ENCODE measurements at regions not wholly inside any gene's neighbourhood (a gene's known extent, or its start where the extent isn't known, plus 50 kb on each side); places are given as distances from the start of the nearest gene placed in this dataset.
"Not testable (repeated sequence)": the region's sequence is repeated elsewhere in the genome, so short reads cannot be mapped to it uniquely, and the experiment has no call there.

DNA sequence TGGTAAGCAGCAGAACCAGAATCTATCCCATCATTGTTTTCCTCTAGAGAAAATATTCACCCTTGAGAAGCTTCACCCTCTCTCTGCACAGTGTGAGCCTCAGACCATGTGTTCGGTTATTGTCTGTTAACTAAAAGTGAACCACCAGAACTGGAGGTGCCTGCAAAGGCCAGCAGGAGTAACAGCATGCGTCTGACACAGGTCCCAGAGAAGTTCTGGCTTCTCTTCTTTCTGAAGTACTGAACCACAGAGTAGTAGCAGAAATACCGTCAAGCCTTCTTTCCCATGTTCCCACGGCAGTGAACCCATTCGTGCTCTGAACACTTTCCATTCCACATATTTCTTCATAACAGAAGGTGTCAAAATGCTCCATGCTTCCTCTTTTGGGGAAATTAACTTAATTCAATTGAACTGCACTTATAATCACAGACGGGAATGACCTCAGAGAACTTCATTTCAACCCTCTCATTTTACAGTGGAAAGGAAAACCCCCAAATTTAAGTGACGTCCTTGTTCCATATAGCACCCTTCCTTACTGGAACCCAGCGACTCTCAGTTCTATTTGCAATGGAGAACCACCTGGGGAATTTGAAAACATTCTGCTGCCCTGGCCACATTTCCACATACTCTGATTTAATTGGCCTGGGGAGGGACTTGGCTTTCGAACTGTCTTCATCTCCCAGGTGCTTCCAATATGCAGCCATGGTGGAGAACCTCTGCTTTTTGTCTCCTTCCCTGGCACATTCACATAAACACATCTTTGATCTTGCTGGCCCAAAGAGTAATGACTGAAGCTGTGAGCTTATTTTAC lies 519.1 kb downstream of the RNF144A start:
- no peak for DNase-seq

DNA sequence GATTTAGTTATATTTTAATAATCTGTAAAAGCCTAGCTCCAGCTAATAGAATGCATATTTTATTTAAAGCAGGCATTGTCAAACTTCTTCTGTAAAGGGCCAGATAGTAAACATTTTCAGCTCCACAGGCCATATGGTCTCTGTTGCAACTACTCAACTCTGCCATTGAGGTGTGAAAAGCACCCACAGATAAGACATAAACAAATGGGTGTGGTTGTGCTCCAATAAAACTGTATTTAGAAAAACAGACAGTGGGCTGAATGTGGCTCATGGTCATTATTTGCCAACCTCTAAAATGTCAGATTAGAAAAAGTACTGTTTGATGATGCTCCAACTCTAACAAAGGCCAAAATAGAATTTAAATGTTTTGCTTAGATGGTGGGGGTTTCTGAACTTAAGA lies 519.9 kb downstream of the RNF144A start:
- DNase-seq: no peak

DNA sequence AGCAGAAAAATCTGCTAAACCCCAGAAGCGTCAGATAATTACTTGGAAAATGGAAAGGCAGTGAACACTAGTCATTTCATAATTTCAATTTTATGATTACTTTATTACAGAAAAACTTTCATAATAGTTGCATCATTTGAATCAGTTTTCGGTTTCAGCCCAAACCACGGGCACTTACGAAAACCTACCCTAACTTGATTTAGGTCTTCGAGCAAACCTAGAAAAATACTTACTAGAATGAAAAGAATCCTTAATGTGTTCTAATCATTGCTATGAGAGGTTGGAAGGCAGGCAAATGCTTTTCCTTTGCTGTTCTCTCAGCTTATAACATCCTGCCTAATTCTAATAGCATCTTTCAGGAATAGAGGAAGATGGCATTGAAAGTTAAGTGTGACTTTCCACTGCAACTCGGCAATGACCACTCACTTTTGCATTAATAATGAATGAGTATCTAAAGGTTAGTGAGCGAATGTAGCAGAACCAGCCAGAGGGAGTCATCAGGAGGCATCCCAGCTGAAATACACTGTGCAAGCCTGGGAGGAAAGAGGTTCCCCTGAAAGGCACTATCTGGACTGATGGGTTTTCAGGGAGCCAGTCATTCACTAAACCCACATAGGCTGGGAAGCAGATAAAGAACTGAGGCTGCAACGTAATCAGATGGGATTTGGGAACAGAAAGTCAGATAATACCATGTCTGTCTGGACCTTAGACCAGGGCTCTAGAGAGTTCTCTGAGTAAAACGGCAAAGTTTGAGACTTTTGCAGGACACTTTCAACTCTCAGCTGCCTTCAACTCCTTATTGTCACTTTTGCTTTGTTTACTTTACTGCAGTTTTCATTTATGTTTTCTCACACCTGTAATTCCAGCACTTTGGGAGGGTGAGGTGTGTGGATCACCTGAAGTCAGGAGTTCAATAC lies 520.8 kb downstream of the RNF144A start:
- no peak for DNase-seq

DNA sequence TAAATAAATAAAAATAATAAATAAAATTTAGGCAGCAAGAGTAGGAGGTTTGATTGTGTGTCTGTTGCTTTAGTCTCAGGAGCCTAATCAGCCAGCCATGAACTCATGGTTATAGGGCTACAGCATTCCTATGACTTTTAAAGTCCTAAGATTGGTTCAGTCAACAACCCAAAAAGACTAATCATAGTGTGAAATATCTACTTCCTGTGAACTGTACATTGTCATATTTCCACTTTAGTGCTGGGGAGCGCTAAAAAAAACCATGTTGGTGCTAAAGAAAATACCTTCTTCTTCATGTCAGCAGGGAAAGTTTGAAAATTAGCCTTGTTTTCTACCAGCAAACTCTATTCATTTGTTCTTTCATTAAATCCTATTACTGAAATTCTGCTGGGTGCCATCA lies 521.6 kb downstream of the RNF144A start:
- no peak for DNase-seq

DNA sequence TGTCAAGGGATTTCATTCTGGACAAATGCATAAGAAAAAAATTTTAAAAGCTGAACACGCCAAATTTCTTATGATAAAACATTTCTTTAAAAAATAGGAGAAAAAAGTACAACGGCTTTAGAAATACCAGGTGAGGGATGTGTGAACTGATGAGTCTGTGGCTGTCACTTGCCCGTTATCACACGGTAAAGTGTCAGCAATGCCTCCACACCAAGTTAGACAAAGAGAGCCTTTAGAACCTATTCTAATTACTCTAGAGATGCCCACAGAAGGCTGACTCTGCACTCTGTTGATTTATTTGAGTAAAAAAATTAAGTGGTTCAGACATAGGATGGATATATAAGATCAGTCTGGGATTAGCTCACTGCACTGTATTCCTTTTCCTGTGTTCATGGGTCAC lies 523.8 kb downstream of the RNF144A start:
- DNase-seq: no peak

DNA sequence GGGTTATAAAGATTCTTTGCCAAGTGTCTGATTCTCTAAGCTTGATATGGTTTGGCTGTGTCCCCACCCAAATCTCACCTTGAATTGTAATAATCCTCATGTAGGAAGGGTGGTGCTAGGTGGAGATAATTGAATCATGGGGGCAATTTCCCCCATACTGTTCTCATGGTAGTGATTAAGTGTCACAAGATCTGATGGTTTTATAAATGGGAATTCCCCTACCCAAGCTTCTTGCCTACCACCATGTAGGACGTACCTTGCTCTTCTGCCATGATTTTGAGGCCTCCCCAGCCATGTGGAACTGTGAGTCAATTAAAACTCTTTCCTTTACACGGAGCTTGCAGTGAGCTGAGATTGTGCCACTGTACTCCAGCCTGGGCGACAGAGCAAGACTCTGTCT lies 524.6 kb downstream of the RNF144A start:
- DNase-seq: not testable (repeated sequence)

DNA sequence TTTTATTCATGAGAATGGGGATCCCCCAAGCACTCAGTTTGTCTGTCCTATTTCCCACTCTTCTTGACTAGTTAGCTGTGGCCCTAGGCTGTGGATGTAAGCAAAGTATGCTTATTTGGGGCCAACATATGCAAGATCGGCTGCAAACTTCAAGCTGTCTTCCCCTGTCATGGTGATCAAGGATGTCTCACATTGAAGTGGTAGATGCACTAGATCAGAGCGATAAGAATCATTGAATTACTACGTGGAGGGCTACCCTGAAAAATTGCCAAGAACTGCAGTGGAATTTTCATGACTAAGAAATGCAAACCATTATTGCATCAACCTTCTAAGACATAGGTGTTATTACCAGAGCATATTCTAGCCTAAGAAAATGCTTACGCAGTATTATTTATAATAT lies 527.4 kb downstream of the RNF144A start:
- DNase-seq: no peak

DNA sequence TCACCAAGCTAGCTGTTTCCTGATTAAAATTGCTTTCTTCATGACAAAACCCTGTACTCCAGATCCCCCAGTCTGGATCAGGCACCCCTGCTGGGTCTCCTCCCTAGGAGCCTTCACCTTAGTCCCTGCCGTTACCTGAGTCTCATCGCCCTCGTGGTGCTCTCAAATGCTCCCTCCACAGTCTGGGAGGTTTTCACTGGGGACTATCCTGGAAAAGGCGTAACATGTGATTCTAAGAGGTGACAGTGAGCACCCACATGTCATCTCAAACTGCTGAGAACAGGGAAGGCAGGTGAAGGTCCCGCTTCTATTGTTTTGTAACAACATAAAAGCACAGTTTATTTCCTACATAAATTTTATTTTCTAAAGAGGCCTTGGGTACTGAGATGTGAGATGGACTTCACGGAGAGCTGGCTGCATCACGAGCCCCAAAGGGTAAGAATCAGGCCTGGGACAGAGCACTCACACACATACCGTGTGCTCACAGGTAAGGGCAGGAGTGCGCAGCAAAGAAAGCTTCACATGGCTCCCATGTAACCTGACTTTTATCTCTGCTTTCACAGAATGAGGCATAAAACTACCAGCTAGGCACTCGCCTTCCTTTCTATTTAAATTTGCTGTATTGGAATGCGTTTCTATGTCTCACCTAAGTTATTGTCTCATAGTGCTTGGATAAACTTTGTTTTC lies 531.5 kb downstream of the RNF144A start:
- no peak for DNase-seq

DNA sequence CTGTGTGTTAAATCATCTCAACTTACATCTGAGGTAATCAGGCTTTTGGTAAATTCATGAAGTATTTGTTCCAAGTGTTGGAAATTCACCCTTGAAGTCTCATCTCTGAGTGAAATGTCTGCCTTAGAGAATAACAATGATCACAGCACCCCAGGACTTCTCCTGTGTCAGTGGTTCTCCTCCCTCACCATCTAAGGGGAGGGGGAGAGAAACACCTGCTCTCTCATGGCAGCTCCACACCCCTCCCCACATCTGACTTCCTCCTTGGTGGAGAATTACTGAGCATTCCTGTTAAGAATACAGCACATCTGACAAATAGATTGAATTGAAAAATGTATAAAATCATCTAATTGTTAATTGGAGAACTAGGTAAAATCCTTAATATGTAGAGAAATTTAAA lies 532.1 kb downstream of the RNF144A start:
- DNase-seq: no peak

DNA sequence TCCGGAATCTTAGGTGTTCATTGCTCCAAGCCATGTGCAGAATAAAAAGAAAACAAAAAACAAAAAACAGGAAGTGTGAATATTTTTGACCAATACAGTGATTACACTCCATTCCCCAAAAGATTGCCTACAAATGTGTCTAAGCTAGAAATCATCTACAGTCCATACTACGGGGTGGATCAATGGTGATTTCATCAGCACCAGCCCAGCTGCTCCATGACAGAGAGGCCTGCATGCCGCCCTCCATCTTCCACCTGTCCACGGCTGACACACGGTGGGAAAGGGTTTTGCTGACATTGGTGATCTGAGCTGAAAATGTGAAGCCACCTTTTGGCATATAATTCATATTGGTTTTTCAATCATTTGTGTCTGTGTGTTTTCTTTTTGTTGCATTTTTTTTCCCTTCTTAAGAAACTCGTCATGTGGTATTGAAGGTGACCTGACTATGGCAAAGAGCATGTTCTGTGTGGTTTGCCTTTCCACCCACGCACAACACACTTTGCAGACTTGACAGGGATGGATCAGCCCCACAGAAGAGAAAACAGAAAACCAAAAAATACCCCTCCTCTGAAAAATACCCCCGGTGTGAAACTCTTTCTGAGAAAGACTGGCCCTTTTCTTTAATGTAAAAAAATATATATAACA lies 533.1 kb downstream of the RNF144A start:
- no peak for DNase-seq

DNA sequence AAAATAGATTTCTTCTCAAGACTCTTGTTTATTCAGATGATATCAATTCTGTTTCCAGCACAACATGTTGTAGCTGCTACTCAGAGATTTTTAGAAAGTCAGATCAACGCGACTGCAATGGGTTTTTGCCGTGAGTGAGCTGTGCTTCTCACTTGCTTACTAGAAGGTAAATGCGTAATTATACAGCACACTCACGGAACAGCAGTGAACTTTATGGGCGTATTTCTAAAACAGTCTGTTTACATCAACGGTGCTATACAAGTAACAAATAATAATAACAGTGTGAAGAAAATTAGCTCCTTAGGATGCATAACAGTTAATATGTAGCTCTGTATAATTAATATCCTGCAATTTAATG lies 533.6 kb downstream of the RNF144A start:
- no peak for DNase-seq

DNA sequence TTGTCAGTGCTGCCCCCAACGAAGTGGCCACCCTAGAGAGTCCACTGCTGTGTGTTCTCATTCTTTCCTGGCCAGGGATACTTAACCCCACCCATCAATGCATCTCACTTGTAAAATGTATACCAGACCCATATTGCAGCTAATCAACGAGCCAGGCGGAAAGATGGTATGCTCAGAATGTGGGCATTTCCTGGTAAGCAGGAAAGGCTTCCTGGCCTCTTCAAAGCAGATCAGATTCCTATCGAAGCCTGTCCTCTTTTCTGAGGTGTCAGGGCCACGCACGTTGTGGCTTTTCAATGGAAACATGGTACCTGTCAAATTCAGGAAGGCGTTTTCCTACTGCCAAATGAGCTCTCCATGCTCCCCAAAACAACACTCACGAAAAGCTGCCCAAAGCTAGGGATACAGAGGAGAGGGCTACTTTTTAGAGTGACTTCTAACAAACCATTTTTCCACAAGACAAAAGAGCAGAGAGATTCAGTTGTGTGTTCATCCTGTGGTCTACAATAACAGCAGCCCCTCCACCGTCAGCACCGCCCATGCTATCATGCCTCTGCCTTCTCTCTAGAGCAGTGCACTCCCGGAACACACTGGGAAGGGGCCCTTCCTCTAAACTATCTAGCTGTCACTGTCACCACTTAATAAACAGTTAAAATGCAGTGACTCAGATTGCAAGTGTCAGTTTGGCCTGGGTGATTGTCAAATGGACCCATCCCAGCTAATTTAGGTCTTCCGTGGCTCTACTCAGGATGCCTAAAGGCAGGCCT lies 535.1 kb downstream of the RNF144A start:
- DNase-seq: no peak

DNA sequence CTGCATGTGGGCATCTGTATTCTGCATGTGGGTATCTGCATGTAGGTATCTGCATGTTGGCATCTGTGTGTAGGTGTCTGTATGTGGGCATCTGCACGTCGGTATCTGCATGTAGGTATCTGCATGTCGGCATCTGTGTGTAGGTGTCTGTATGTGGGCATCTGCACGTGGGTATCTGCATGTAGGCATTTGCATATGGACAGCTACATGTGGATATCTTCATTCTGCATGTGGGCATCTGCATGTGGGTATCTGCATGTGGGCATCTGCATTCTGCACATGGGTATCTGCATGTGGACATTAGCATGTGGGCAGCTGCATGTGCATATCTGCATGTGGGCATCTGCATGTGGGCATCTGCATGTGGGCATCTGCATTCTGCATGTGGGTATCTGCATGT lies 537.4 kb downstream of the RNF144A start:
- DNase-seq: no peak

DNA sequence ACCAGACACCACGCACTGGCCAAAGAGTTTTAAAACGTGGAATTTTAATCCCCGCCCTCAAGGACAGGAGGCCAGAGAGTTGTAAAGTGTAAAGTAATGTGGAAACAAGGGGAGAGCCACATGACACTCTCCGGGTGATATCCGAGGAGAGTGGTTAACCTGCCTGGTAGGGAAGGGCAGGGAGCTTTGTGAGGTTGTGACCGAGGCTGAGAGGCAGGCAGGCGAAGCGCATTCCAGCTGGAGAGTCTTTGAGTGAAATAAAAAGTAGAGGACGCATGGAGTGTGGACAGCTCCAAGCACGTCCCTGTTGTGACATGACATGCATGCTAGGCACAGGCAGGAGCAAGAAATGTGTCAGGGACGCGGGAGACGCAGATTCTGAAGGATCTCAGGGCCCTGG lies 539.5 kb downstream of the RNF144A start:
- no peak for DNase-seq

DNA sequence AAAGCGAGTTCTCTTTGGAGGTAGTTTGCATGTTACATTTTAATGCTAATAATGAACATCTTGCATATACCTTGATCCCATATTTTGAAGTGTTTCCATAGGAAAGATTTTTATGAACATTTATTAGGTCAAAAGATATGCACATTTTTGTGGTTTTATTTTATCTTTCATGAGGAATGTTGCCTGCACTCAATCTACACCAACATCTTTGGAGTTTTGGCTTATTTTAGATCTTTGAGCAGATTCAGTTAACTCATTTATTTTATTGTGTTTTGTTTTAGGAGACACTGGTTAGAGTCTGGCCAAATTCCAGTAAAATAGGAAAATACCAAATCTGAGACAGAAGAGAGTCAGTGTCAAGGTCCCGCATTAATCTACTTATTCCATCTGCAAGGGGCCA lies 540.9 kb downstream of the RNF144A start:
- DNase-seq: no peak

DNA sequence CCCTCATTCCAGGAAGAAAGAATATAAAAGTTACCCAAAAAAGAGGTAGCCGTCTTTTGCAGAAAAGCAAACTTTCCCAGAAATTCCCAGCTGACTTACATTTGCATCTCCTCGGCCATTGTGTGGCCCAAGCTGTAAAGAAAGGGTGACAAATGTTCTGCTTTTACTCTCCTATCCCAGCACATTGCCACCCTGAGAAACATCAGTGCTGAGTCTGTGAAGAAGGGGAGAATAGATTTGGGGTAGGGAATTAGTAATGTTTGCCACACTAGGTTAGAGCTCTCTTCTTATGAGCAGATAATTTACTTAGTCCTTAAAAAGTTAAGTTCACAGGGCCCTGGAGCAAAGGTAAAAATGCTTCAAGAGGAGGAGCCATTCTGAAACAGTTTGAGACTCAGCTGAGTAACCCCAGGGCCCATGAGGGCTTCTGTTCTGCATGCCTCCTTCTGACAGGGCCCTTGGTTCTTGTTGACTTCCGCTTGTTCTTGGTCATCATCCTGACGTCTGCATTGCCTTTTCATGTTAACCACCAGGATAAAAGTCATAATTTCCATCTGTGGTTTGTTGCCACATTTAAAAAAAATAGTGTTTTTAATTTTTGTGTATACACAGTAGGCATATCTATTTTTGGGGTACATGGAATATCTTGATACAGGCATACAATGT lies 550.7 kb downstream of the RNF144A start:
- DNase-seq: no peak

DNA sequence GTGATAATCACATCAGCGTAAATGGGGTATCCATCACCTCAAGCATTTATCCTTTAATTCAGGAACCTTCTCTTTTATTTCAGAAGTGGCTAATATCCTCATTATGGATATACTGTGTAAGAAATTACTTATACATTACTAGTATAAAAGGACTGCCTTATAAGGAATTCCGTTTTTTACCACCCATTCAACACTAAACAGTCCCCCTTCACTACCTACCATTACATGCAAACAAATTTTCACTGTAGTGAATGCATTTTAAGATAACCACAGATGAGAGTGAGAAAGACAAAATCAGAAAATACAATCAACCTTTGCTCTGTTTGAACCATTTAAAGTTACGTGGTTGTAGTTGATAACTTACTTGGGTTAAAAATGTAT lies 551.2 kb downstream of the RNF144A start:
- no peak for DNase-seq

DNA sequence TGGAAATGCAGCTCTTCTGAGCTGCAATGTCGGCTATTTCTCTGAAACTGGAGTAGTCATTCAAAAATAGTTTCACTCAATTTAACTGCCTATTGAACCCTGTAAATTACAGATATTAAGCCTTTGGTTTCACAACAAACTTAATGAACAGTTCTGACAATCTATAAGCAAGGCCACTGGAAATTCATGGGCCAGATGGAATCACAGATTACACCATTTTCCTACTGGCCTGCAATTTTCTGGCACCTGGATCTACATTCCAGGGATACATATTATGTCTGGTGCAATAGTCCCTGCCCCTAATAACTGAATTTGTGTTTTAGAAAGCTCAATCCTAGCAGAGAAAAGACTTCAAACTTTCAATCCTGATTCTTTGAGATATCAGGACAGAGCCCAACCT lies 551.7 kb downstream of the RNF144A start:
- no peak for DNase-seq

DNA sequence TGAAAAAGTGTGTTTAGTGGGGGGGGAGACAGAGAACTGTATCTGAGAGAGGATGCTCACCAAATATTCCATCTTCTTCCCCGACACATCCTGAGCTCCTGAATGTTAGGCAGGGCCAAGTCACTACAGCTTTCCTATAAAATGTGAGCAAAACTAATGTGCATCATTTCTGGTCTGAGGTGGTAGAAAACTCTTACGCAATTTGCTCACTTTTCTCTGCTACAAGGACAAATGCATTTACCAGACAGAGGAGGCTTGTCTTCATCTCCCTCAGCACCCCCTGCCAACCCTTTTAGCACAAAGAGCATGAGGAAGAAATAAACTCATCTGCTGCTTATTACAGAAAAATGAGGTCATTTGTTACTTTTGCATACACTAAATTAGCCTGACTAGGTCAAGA lies 554.0 kb downstream of the RNF144A start:
- DNase-seq: no peak

DNA sequence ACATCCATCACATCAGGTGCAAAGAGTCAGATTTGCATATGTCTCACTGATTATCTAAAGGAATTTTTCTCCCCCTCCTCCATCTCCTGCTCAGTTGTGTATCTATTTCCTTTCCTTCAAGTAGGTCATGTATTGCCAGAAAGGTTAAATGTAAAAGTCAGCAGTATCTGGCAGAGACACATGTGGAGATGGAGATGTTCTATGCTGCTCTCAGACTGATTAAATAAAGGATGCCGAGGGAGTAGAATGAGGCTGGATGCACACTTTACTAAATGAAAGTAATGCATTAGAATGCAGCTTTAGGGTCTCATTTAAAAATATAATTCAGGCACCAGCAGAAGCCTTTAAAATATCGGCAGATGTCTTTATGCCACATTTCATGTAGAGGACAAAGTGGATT lies 555.3 kb downstream of the RNF144A start:
- no peak for DNase-seq

DNA sequence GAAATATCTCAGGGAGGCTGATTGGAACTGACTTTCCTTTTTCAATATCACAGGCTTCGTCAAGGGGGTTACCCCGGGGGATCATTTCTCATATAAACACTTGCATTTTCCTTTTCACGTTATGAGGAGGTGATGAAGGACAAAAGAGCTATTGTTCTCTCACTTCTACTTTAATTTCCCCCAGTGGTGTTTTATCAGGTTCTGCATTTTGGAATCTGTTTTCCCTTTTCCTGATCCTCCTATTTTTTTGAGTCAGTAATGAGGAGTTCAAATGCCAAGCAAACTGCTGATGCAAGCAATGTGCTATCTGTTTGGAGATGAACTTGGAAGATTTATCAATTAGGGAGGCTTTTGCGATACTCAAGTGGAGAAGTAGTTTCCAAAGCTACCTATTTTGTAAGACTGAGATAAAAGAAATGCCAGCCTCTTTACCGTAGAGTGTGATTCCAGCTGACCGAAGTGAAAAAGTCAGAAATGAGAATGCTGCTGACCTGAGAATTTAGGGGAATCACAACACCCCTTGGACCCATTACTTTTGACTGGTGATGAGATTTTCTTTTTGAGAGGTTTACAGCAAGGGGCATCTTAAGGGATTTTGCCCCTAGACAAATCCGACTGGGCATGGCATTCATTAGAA lies 556.0 kb downstream of the RNF144A start:
- DNase-seq: no peak
